NCI-H2029 (cell line): ENCODE measurements at regions not wholly inside any gene's neighbourhood (a gene's known extent, or its start where the extent isn't known, plus 50 kb on each side); places are given as distances from the start of the nearest gene placed in this dataset.

Experiments
- DNase-seq: peaks from one replicate; lab custom pipeline; 2025; lab: John Stamatoyannopoulos, UW

DNA sequence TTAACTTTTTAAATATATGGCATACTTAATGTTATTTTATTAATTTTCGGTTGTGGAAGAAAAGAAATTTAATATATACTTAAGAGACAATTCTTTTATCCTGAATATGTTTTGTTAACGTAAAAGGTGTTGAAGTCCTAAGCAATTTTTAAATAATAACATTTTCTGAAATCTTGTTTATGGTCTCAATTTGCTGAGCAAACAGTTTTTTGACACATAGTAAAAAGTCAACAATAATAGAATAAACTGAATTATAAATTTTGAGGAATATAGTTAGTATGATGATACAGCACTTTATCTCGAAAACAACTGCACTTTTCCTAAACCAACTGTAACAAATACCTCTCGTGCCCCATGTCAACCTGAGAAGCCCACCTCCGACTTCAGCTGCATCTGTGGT lies 229.8 kb upstream of the TARS1 start:
- DNase-seq: no peak

- no peak for DNase-seq
Measured at GRCh38 chr5:33212439-33212838, 228.3 kb upstream of the TARS1 start.

- no peak for DNase-seq
Measured at GRCh38 chr5:33212900-33213299, 227.9 kb upstream of the TARS1 start.

- no peak for DNase-seq
Measured at GRCh38 chr5:33223563-33224284, 217.0 kb upstream of the TARS1 start.

- DNase-seq: no peak
Measured at GRCh38 chr5:33224285-33224961, 216.3 kb upstream of the TARS1 start.

DNA sequence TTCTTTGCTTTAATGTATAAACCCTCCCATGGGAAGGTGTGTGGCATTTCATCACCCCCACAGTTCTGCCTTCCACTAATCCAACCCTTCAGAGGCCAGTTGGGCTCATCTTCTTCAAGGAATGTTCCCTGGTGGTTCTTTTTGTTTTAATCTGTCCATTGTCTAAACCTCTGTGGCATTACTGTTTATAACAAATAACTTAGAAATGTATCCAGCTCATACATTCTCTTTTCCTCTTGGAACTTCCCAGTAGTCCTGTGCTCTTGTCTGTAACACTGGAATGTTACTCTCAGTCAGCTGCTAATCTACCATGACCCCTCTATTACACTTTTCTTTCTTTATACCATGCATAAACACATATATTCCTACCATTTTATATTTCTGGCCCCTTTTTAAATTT lies 213.5 kb upstream of the TARS1 start:
- no peak for DNase-seq

DNA sequence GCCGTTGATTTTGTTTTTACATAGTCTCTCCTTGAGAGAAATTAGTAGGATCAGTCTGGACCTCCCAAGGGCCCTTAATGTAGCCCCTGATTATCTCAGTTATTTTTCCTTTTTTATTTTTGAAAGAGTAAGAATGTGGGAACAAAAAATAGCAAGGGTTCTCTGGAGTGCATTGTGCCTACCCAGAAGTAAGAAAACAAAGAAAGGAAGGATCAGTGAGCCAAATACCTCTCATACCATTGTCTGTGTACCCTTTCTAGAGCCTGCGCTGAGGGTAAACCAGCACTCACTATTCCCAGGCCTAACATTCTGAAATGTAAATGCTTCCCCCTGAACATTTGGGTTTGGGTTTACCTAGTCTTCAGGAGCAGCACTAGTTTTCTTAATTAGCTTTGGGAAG lies 213.0 kb upstream of the TARS1 start:
- no peak for DNase-seq

DNA sequence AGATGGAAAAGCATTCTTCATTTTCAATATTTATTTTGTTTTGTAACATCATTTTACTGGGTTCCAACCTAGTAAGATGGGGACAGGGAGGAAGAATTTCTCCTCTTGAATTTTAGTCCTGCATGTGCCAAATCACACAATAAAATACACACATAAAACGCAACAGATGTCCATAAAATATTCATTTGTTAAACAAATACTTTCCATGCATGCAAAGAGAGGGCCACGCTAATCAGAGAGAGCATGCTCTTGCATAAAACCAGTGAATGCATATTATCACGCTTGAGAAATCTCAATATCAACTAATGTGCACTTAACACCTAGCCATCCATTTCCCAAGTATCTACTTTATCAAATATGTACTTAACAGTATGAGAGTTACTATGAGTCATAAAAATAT lies 212.6 kb upstream of the TARS1 start:
- no peak for DNase-seq

DNA sequence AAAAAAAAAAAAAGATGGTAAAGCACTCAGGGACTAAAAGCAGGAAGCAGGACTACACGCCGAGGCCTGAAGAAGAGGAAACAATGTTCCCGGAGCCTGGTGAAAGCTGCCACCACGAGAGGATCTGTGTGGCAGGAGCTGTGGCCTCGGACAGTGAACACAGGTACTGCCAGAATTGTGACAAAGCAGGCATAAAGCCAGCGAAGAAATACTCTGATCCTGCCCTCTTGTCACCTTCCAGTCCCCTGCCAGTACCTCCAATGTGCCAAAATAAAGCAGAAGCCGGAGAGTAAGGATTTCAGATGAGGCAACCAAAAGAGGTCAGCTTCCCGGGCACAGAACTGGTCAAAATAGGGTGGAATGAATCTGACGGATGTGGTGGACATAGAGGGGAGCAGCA lies 211.5 kb upstream of the TARS1 start:
- DNase-seq: no peak

DNA sequence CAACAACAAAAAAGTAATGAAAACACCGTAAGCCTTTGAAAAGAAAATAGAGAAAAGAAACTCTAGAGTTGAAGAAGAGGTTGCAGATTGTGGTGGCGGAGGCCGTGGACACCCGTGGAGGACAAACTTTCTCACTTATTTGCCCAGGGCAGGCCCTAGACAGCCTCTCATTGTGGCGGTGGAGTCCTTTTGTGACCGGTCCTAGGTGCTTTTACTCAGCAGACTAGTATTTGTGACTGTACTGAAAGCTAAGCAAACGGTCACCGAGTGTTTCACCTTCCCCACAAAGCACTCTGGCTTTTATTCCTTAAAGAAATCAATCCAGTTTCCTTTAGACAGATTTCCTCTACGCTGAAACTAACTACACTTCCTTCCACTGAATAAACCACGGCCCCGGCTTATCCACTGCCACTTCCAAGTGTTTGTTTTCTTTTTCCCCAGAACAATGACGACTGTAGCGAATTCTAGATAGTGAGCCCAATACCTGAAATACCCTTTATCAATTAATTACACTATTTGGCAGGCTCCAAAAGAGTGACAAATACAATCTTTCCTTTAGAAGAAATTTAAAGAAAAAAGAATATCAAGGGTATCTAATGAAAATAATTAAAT lies 210.2 kb upstream of the TARS1 start:
- no peak for DNase-seq

DNA sequence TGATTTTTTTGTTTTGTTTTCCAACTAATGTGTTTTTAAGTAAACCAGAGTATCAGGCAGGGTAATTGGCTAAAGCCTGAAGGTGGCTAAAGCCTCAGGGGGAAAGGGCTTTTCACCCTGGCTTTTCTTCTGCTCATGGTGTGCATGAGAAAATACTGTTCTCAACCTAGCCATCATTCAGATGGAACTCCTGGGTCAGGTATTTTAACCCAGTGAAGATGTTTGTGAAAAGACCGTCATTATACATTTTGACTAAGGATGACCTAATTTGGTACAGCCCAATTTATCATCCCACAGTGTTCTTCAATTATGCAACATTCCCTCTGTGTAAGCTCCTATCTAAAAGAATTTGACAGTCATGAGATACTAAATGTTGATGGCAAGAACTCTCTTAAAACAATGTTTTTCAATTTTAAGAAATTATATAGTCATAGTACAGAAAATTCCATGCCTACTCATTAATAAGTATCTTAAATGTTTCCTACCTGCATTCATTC lies 209.5 kb upstream of the TARS1 start:
- DNase-seq: no peak

DNA sequence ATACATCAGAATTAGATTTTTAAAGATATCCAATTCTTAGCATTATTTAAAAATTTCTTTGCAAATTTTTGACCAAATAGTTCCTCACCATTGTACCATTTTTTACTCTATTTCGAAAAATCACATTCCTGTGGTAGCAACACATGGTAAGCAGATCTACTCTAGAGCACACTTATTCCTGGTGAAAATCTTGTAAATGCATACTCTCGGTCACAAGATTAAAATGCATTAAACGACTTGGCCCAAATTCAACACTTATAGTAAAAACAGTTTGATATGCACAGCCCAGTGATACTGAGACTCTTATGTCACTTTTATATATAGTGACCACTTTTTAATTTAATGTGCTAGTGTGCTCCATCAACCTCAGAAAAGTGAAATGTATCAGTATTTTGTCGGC lies 208.8 kb upstream of the TARS1 start:
- DNase-seq: no peak

GRCh38 chr5:33232731-33233505 lies 207.8 kb upstream of the TARS1 start:
- no peak for DNase-seq

GRCh38 chr5:33235304-33235703 lies 205.5 kb upstream of the TARS1 start:
- DNase-seq: no peak

GRCh38 chr5:33235824-33236223 lies 204.9 kb upstream of the TARS1 start:
- no peak for DNase-seq

DNA sequence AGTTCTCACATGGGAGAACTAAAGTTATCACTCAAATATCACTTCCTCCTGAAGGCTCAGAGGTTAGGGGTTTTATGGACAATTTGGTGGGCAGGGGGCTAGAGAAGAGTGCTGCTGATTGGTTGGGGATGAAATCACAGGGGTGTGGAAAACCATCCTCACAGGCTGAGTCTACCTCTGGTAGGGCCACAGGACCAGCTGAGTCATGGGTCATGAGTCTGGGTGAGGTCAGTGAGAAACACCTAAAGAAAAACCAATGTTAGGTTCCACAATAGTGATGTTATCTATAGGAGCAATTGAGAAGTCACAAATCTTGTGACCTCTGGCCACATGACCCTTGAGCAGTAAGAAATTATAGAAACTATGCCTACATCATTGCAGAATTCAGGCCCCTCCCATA lies 203.3 kb upstream of the TARS1 start:
- no peak for DNase-seq

GRCh38 chr5:33238826-33239695 lies 201.7 kb upstream of the TARS1 start:
- no peak for DNase-seq

DNA sequence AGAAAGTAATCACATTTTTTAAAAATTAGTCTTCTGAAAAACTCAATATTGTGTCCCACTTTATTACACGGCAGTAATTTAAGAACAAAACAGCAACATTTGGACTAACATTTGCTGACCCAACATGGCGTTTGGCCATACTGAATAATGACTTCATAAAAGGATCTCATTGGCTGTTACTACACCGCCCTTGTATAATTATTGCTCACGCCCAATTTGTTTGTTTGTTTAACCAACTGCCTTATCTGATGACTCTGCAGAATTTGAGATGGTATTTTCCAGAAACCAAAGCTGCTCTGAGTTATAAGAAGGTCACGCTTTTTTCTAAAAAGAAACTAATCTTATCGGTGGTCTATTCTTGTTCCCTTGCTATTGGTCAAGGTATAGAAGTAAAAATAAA lies 200.2 kb upstream of the TARS1 start:
- DNase-seq: no peak

GRCh38 chr5:33241802-33242201 lies 199.0 kb upstream of the TARS1 start:
- no peak for DNase-seq

- no peak for DNase-seq
Measured at GRCh38 chr5:33242277-33242676, 198.5 kb upstream of the TARS1 start.

DNA sequence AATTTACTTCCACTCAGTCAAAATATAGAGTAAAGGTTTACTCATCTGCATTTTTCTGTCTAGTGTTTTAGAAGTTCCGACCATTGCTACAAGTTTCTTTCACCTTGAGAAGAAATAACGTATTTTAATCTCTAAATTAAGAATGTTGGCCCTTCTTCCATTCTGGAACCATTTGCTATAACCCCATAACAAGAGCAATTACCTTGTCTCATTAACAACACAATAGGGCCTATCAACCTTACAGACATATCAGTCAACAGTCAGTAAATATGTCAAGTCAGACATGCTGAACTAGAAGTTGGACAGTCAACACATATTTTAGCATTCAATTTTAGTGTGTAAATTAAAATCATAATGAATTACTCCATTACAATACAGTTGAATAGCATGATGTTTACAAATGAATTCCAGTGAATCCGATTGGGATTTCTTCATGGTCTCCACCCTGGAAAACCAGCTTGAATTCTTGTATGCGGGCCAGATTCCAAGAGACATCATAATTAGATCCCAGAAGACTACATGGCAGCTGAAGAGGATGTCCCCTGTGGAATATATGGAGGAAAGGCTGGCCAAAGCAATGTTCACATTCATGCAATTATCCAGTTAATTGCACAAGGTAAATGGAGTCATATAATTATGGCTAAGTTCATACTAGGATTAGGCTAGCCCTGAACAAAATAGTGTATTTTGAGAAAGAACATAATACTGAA lies 196.2 kb upstream of the TARS1 start:
- DNase-seq: no peak
